ENCODE measurements at regions not wholly inside any gene's neighbourhood (a gene's known extent, or its start where the extent isn't known, plus 50 kb on each side); places are given as distances from the start of the nearest gene placed in this dataset.

DNA sequence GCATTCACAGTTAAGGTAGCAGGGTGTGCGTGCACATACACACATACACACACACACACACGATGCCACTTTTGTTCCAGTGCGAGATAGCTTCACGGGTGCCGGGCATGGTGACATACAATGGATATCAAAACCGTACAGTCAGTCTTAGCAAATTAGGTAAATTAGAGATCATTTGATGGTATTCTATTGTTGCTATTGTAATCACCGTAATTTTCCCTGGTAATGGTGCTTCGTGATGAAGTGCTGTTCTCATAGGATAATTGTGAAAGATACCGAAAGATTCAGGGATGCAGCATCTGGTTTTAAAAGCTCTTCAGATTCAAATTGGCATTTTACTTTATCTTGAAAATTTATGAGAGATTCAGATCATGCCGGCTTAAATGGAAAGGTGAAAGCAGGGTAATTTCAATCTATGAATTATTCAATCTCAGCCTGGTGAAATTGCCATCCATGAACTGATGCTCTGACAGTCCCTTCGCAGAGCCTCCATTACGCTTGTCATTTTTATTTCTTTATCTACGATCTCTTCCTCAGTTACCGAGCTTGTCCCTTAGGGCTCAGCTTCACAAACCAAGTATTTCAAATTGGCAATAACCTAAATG is 71.3 kb upstream of the SOX4 start:
- DNase-seq (ENCODE audit: low spot score): no peak

DNA sequence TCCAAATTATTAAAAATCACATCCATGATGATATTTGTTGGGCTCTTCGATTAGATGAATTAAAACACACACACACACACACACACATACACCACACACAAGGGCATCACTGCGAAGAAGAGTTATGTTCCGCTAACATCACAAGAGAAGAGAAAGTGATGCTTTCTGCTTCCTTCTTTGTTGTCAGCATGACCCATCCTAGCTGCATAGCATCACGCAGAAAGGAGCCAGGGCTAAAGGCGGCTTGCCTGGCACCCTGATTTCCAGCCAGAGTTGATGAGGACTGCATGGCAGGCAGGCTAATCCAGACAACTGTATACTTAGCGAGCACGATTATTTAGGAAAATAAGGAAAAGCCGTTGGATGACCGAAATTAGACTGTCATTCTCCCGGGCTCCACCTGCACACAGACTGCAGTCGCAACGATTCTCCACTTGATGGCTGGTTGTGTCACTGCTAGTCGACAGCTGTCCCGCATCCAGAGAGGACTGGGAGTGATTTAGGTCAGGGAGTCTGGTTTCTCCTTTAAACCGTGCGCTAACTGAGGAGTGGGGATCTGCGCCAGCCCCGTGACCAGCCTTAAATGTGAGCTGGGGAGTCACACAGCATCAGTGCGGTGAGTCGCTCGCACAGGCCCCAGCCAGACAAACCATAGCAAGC is 70.6 kb upstream of the SOX4 start:
- DNase-seq (ENCODE audit: low spot score): no peak

DNA sequence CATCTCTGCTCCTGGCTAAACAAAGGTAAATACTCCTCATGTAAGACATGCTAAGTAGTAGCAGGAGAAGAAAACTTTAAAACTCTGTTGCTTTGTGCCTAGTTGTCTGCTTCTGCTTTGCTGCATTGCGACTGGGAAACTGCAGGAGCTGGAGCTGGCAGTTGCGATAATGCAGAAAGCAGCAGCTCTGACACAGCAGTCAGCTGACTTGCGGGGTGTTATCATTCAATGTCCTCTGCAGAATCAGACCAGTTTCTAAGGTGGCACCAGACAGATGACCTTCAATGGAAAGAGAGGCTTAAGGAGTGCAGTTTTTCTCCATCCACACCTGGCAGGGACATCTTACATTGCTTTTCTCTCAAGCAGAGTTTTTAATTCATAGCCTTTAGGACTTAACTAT is 69.9 kb upstream of the SOX4 start:
- no peak for DNase-seq (ENCODE audit: low spot score)

DNA sequence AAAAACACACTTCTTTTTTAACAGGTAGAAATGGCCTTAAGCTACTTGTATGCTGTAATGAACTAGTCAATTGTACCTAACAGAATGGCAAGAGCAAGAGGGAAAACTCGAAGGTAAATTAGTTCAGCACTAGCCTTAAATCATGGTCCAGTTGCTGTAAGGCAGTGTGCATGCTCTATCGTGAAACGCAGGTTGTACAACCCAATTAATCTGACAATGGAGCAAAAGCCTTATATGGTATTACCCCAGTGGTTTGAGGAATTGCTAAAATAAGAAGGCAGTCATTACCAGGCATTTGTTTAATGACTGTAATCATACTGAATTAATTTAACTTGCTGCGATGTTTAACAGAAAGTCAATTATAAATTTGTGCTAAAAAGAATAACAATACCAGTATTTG is 69.3 kb upstream of the SOX4 start:
- no peak for DNase-seq (ENCODE audit: low spot score)

DNA sequence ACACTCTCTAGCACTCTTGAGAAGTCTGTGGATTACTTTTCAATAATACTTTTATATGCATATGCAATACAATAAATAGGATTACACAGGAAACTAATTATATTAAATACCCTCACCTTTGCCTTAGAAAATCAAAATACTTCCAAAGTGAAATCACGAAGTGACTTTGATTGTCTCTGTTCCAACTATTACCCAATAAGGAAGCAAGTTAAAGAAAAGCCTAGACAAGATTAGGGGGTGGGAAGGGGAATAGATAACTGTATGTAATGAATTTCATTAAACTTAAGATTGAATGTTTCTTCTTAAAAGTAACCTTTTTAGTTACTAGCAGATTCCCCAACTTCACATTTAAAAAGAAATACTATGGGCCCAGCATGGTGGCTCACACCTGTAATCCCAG is 66.6 kb upstream of the SOX4 start:
- DNase-seq (ENCODE audit: low spot score): no peak

DNA sequence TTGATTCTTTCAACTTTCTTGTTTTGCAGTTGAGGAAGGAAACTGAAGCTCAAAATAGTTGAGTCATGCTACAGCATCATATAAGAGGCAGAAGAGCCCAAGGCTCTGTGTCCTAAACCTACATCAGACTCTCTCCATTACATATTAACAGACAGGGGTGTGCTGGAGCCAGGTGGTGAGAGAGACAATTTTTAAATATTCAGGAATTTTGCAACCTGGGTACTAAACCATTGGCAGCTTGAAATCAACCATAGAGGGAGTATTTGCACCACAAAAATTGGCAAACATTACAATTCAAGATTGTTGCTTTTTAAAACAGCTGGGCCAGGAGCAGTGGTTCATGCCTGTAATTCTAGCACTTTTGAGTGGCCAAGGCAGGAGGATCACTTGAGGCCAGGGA is 65.8 kb upstream of the SOX4 start:
- DNase-seq (ENCODE audit: low spot score): no peak

DNA sequence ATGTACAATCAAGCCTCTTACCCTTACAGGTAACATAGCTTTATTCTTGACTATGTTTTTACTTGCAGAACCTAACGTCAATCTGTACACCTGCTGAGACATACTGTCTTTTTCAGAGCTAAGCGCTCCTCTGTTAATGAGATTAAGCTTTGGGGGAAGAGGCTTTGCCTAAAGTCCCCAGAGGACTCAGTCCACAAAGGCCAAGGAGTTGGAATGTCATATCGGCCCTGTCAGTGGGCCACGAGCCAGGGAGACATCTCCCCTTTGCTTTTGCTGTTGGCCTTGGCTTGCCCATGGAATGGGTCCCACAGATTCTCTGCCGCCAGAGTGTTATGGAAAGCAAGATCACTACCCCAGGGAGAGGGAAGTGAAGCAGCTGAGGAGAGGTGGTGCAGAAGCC is 64.1 kb upstream of the SOX4 start:
- no peak for DNase-seq (ENCODE audit: low spot score)

DNA sequence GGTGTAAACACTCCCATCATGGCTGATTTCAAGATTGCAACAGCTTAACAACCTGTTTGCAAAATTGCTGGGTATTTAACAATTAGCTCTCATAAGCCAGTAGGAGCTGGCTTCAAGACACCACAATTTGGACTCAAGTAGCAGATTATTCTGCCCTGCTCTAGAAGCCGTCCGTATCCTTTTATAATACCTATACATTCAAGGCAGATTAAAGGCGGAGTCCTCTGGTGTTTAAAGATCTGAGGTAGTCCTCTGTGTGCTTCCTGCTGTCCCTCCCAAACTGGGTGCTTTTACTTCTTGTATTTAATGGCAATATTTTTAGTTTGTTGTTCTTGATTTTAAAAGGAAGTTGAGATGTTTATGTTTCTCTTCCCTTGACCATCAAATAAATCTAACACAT is 62.2 kb upstream of the SOX4 start:
- DNase-seq (ENCODE audit: low spot score): no peak

DNA sequence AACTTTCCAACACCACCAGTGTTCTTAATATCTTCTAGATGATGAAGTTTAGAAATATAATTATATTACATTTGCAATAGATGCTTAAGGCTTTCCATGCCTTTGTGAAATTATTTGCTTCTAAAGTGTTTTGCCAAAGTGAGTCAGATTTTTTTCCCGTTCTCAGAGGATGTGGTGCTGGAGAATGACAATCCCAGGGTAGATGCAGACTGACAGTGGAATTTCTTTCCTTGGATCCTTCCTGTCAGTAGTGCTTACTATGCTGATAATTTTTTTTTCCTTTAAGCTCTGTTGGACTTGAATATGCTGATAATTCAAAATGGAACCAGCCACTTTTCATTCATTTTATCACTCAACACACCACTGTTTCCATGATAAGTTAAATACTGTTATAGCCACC is 59.9 kb upstream of the SOX4 start:
- DNase-seq (ENCODE audit: low spot score): no peak

DNA sequence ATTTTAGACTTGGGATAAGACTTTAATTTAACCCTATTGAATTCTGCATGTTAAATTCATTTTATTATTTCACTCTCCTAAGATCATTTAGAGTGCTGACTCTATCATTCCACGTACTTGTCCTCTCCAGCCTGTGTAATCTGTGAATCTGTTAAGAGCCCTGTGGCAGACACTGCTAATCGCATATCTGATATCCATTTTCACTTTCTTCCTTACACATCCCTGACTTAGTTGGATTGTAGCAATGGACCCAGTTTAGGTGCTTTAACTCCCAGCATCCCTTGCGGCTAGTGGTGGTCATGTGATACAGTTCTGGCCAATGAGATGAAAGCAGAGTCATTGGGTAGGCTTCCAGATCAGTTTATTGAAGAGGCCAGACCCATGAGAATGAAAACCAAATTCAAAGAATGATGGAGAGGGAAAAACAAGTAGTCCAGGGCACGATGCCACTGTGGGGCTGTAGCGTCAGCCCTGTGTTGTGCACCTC is 57.2 kb upstream of the SOX4 start:
- DNase-seq (ENCODE audit: low spot score): no peak

DNA sequence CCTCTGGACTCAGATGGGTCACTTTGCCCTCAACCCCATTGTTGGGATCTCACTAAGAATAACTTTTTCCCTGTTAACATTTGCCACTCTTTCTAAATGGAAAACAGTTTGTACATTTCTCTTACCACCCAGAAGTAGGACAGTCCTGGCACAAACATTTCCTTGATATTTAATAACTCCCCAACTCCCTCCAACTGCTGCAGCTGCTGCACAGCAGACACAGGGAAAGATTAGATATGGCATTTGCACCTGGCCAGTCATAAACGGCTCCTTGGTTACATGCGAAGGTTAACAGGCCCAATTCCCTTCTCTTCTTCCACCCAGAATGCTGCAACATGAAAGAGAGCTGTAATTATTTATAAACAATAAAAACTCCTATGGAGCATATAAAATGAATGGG is 55.9 kb upstream of the SOX4 start:
- no peak for DNase-seq (ENCODE audit: low spot score)

DNA sequence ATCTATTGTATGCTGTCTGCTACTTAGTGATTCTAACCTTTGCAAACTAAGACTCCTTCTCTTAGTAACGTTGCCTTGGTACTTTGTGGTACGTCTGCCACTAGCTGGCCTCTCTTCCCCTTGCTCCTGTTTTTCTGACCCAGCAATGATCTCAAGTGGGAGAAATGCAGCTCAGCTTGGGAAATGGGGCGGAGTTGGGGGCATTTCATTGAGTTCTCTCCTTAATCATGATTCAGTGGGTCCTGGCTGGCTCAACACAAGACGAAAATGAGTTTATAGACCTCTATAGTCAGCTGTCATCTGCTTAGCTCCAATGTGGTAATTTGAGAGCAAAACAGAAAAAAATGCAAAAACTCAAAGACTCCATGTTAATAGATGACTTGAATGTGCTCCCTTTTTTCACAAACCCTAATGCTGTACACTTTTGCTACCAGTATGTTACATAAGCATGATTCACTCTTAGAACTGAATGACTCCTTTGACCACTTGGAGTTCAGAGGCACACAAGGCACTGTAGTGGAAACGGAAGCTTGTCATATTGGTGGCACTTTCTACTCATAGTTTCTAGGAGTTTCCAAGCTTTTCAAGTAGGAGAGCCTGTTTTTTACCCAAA is 55.3 kb upstream of the SOX4 start:
- DNase-seq (ENCODE audit: low spot score): peak; percentile 47

DNA sequence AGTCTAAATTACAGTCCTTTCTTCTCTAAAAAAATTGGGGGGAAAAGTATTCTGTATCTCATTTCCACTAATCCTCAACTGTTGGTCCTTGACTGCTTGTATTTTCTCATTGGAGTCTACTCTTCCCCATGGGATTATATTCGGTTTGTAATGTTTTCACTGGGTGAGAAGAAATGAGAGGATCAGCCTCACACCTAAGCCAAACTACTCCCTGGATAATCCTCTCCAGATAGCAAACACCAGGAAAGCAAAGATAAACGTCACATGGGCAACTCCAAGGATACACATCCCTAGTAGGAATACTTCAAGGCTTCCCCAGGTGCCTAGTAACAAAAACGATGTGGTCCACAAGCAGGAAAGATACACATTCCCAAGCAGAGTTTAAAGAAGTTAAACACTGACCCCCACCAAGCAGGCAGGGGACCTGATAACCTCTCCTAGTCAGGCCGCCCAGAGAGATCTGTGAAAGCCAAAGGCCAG is 53.9 kb upstream of the SOX4 start:
- no peak for DNase-seq (ENCODE audit: low spot score)
